SU-DHL-6 (cell line): ENCODE measurements at regions not wholly inside any gene's neighbourhood (a gene's known extent, or its start where the extent isn't known, plus 50 kb on each side); places are given as distances from the start of the nearest gene placed in this dataset.

ENCODE experiments used
- CTCF ChIP-seq: fragments of 200-600 bp; sonication (generic); IDR thresholded peaks from one replicate; pipeline ENCODE4 v1.5.1; 2017; ENCODE audit warnings: antibody characterized with exemption, mild to moderate bottlenecking, low read length, moderate library complexity; ENCODE audit not compliant: insufficient read depth, poor library complexity, severe bottlenecking
- EZH2phosphoT487 ChIP-seq: fragments of 200-600 bp; sonication (generic), shearing (Covaris generic); conservative IDR thresholded peaks from 2 replicates; pipeline ENCODE4 v1.6.1; 2018; ENCODE audit warnings: mild to moderate bottlenecking, antibody characterized with exemption, low read length, moderate library complexity, mixed read lengths

- TF ChIP-seq CTCF = no peak
- TF ChIP-seq EZH2phosphoT487 = no peak
Measured at GRCh38 chr4:81946996-81947395, 426.8 kb downstream of the HNRNPD start.
